GM12878 (cell line): ENCODE measurements at regions not wholly inside any gene's neighbourhood (a gene's known extent, or its start where the extent isn't known, plus 50 kb on each side); places are given as distances from the start of the nearest gene placed in this dataset.

Source experiments
- ATAC-seq: fragments of 200-7000 bp; cut with Tn5 transposase; 3 replicates; pipeline ENCODE4 v1.9.1; 2020; ENCODE audit warnings: mild to moderate bottlenecking, moderate library complexity
- BruUV-seq: library from RNA; stranded (reverse); fragments of 400-500 nt; replicated peaks from 2 replicates; lab custom pipeline; 2021; lab: Mats Ljungman, UMichigan
- CTCF ChIA-PET: fragments of 300-600 bp; sonication (Branson Sonifier 250); formaldehyde crosslinking; extraction: SDS; loops from one replicate; lab custom pipeline; 2021; ENCODE audit warnings: inconsistent platforms; lab: Yijun Ruan, JAX
- POLR2A ChIA-PET: fragments of 350-600 bp; formaldehyde crosslinking; extraction: SDS; loops from one replicate; lab custom pipeline; 2021; ENCODE audit warnings: inconsistent platforms; lab: Charles Lee
- RAD21 ChIA-PET: fragments of 300-600 bp; sonication (Branson Sonifier 250); formaldehyde crosslinking; loops from one replicate; lab custom pipeline; 2023; ENCODE audit warnings: antibody characterized with exemption; ENCODE audit not compliant: unreplicated experiment; lab: Charles Lee
- SMC1A ChIA-PET: fragments of 300-600 bp; sonication (Branson Sonifier 250); formaldehyde crosslinking; loops from one replicate; lab custom pipeline; 2023; ENCODE audit not compliant: unreplicated experiment, uncharacterized antibody; lab: Charles Lee
- DNase-seq: peaks from one replicate; pipeline ENCODE4 v3.0.0-alpha.2; 2011; ENCODE audit warnings: low read depth, low spot score
- FAIRE-seq: peaks from 3 replicates; lab custom pipeline; 2011; peaks lifted over from hg19 to GRCh38; lab: Jason Lieb, UNC
- H2AFZ ChIP-seq: 2 replicates; pipeline ENCODE4 v1.6.0; 2011; ENCODE audit warnings: low read depth, low read length, control low read depth; ENCODE audit not compliant: control insufficient read depth
- H3K27ac ChIP-seq: 2 replicates; pipeline ENCODE4 v1.5.1; 2011; ENCODE audit warnings: control low read depth; ENCODE audit not compliant: control insufficient read depth, insufficient read depth
- H3K27me3 ChIP-seq, 2 experiments: replicated peaks in 1 of 2; 2 replicates each; pipeline versions ENCODE4 v1.6.0 to v1.6.1; 2011; ENCODE audit warnings: low read length in 1 of 2; ENCODE audit not compliant: control insufficient read depth in 2 of 2, insufficient read depth in 2 of 2
- H3K36me3 ChIP-seq, 2 experiments: 2 replicates each; pipeline ENCODE4 v1.5.1; 2011; ENCODE audit warnings: low read length in 1 of 2; ENCODE audit not compliant: control insufficient read depth in 2 of 2, insufficient read depth in 2 of 2
- H3K4me1 ChIP-seq: 2 replicates; pipeline ENCODE4 v1.6.1; 2011; ENCODE audit warnings: mild to moderate bottlenecking, low read length, moderate library complexity, mixed read lengths; ENCODE audit not compliant: control insufficient read depth, insufficient read depth
- H3K4me2 ChIP-seq: 2 replicates; pipeline ENCODE4 v1.6.0; 2011; ENCODE audit warnings: control low read depth; ENCODE audit not compliant: control insufficient read depth, insufficient read depth
- H3K4me3 ChIP-seq: fragments of 200-600 bp; sonication (generic); 2 replicates; pipeline ENCODE4 v1.5.1; 2016
- H3K79me2 ChIP-seq: 2 replicates; pipeline ENCODE4 v1.6.0; 2011; ENCODE audit warnings: low read length; ENCODE audit not compliant: control insufficient read depth, insufficient read depth
- H3K9ac ChIP-seq: 2 replicates; pipeline ENCODE4 v1.8.0; 2011; ENCODE audit warnings: low read length, control low read depth, mixed read lengths; ENCODE audit not compliant: control insufficient read depth, insufficient read depth
- H3K9me3 ChIP-seq: replicated peaks from 3 replicates; pipeline ENCODE4 v1.5.1; 2011; ENCODE audit warnings: mild to moderate bottlenecking, low read length; ENCODE audit not compliant: control insufficient read depth, insufficient read depth
- H4K20me1 ChIP-seq: 2 replicates; pipeline ENCODE4 v1.6.0; 2011; ENCODE audit not compliant: control insufficient read depth, insufficient read depth
- CBFB ChIP-seq: IDR thresholded peaks from 2 replicates; pipeline ENCODE4 v1.6.1; 2016; ENCODE audit warnings: antibody characterized with exemption, low read depth
- E2F8 ChIP-seq: fragments of 450-650 bp; IDR thresholded peaks from 2 replicates; pipeline ENCODE4 v1.6.1; 2018; ENCODE audit warnings: mild to moderate bottlenecking, low read depth, moderate library complexity; ENCODE audit not compliant: partially characterized antibody
- IKZF2 ChIP-seq, 2 experiments: fragments of 450-650 bp; IDR thresholded peaks; 2 replicates each; pipeline ENCODE4 v1.6.1; 2017; ENCODE audit warnings: mild to moderate bottlenecking in 2 of 2, moderate library complexity in 2 of 2
- KLF5 ChIP-seq: fragments of 450-650 bp; IDR thresholded peaks from 2 replicates; pipeline ENCODE4 v1.6.1; 2014; ENCODE audit warnings: mild to moderate bottlenecking; ENCODE audit not compliant: partially characterized antibody
- LARP7 ChIP-seq: fragments of 450-650 bp; IDR thresholded peaks from 2 replicates; pipeline ENCODE4 v1.6.1; 2017; ENCODE audit warnings: mild to moderate bottlenecking
- MEF2B ChIP-seq: fragments of 450-650 bp; IDR thresholded peaks from 2 replicates; pipeline ENCODE4 v1.6.1; 2018; ENCODE audit warnings: mild to moderate bottlenecking, moderate library complexity; ENCODE audit not compliant: partially characterized antibody, poor library complexity, severe bottlenecking
- MXI1 ChIP-seq: fragments of 150-350 bp; IDR thresholded peaks from 2 replicates; pipeline ENCODE4 v1.6.1; 2011; ENCODE audit warnings: low read depth, mild to moderate bottlenecking, inconsistent platforms, low read length, improper control_type of control experiment
- MYB ChIP-seq: fragments of 150-350 bp; IDR thresholded peaks from 2 replicates; pipeline ENCODE4 v1.6.1; 2014; ENCODE audit warnings: mild to moderate bottlenecking, low read depth, low read length, borderline replicate concordance
- NR2C1 ChIP-seq: fragments of 450-650 bp; IDR thresholded peaks from 2 replicates; pipeline ENCODE4 v1.6.1; 2017; ENCODE audit warnings: antibody characterized with exemption, mild to moderate bottlenecking, moderate library complexity
- RUNX3 ChIP-seq: IDR thresholded peaks from 2 replicates; pipeline ENCODE4 v1.6.1; 2012; ENCODE audit warnings: low read length, inconsistent platforms
- SPI1 ChIP-seq: IDR thresholded peaks from 2 replicates; pipeline ENCODE4 v1.6.1; 2011; ENCODE audit warnings: low read depth, mild to moderate bottlenecking, low read length, moderate library complexity, borderline replicate concordance; ENCODE audit not compliant: insufficient read depth
- SUZ12 ChIP-seq: fragments of 200-600 bp; sonication (generic); IDR thresholded peaks from one replicate; pipeline ENCODE4 v1.6.1; 2018; ENCODE audit warnings: antibody characterized with exemption, mild to moderate bottlenecking; ENCODE audit not compliant: unreplicated experiment
- TCF12 ChIP-seq: IDR thresholded peaks from 2 replicates; pipeline ENCODE4 v1.6.1; 2011; ENCODE audit warnings: low read depth, mild to moderate bottlenecking, low read length
- ZSCAN29 ChIP-seq: fragments of 450-650 bp; IDR thresholded peaks from 2 replicates; pipeline ENCODE4 v1.6.1; 2017; ENCODE audit warnings: mild to moderate bottlenecking, moderate library complexity
- WGBS: methylation state at CpG from one replicate; pipeline ENCODE4 v1.1.6; 2016; ENCODE audit warnings: low lambda C conversion rate; ENCODE audit not compliant: insufficient replicate concordance, insufficient coverage; ENCODE audit errors: missing lambda C conversion rate; 5-methylcytosine and 5-hydroxymethylcytosine counted together
- in situ Hi-C: fragments of 300-500 bp; cut with MboI; formaldehyde crosslinking; loops from 9 replicates; pipeline ENCODE4 v1.14.3; 2018; ENCODE audit warnings: mixed read lengths
- intact Hi-C: fragments of 100-400 bp; cut with micrococcal nuclease; formaldehyde crosslinking; loops from one replicate; pipeline ENCODE4 v1.14.2; 2022; ENCODE audit not compliant: unreplicated experiment
- TF ChIP-seq, protein P1 (sequence below): fragments of 450-650 bp; IDR thresholded peaks from 2 replicates; pipeline ENCODE4 v1.6.1; 2017; ENCODE audit warnings: mild to moderate bottlenecking, moderate library complexity

GRCh38 chr1:213571843-213572242, 415.9 kb upstream of the PROX1 start:
- Histone ChIP-seq H3K4me1 (no peaks in the 10 kb centered on the region), H3K9ac (no peak overlapping the region), H2AFZ (no peak overlapping the region), H4K20me1 (no peaks in the 10 kb centered on the region), H3K27me3 (no peaks in the 10 kb centered on the region), H3K27ac (no peak overlapping the region), H3K36me3 (no peaks in the 10 kb centered on the region), H3K4me3 (no peak overlapping the region), H3K79me2 (no peaks in the 10 kb centered on the region), H3K9me3 (no peaks in the 10 kb centered on the region), H3K4me2 (no peak overlapping the region)
- no TSS peak for BruUV-seq
- ChIA-PET POLR2A (no interaction called here), CTCF (no interaction called here), RAD21 (no interaction called here), SMC1A (no interaction called here)
- intact Hi-C loops (no loop called here), in situ Hi-C loops (no loop called here)
- ATAC-seq (no peak), DNase-seq (no peak), FAIRE-seq (no peak)
- TF ChIP-seq E2F8 (no peak), ZSCAN29 (no peak), CBFB (no peak), NR2C1 (no peak), IKZF2 (IDR thresholded peaks at IDR 0.05) (no peak), RUNX3 (no peak), TCF12 (no peak), SUZ12 (no peak), MXI1 (no peak), MYB (no peak), MEF2B (no peak), SPI1 (no peak), LARP7 (no peak), KLF5 (no peak)
- TF ChIP-seq, protein P1, sequence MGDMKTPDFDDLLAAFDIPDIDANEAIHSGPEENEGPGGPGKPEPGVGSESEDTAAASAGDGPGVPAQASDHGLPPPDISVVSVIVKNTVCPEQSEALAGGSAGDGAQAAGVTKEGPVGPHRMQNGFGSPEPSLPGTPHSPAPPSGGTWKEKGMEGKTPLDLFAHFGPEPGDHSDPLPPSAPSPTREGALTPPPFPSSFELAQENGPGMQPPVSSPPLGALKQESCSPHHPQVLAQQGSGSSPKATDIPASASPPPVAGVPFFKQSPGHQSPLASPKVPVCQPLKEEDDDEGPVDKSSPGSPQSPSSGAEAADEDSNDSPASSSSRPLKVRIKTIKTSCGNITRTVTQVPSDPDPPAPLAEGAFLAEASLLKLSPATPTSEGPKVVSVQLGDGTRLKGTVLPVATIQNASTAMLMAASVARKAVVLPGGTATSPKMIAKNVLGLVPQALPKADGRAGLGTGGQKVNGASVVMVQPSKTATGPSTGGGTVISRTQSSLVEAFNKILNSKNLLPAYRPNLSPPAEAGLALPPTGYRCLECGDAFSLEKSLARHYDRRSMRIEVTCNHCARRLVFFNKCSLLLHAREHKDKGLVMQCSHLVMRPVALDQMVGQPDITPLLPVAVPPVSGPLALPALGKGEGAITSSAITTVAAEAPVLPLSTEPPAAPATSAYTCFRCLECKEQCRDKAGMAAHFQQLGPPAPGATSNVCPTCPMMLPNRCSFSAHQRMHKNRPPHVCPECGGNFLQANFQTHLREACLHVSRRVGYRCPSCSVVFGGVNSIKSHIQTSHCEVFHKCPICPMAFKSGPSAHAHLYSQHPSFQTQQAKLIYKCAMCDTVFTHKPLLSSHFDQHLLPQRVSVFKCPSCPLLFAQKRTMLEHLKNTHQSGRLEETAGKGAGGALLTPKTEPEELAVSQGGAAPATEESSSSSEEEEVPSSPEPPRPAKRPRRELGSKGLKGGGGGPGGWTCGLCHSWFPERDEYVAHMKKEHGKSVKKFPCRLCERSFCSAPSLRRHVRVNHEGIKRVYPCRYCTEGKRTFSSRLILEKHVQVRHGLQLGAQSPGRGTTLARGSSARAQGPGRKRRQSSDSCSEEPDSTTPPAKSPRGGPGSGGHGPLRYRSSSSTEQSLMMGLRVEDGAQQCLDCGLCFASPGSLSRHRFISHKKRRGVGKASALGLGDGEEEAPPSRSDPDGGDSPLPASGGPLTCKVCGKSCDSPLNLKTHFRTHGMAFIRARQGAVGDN: no peak
- WGBS: 48% methylated on average over 8 of the region's 8 CpGs
